EH (cell line): ENCODE measurements at regions not wholly inside any gene's neighbourhood (a gene's known extent, or its start where the extent isn't known, plus 50 kb on each side); places are given as distances from the start of the nearest gene placed in this dataset.

Experiments used
- DNase-seq: peaks from one replicate; pipeline ENCODE4 v3.0.0-alpha.2; 2015; ENCODE audit warnings: low read depth

GRCh38 chr9:13716601-13717321 lies 437.3 kb upstream of the MPDZ start:
- no peak for DNase-seq

GRCh38 chr9:13716090-13716489 lies 436.6 kb upstream of the MPDZ start:
- no peak for DNase-seq

GRCh38 chr9:13715430-13715829 lies 435.9 kb upstream of the MPDZ start:
- no peak for DNase-seq

GRCh38 chr9:13707612-13708576 lies 428.4 kb upstream of the MPDZ start:
- no peak for DNase-seq

- no peak for DNase-seq
Observed at GRCh38 chr9:13705918-13706317, 426.4 kb upstream of the MPDZ start.

GRCh38 chr9:13705373-13705772 lies 425.9 kb upstream of the MPDZ start:
- no peak for DNase-seq

- DNase-seq, result no peak
Observed at GRCh38 chr9:13690595-13690994, 411.1 kb upstream of the MPDZ start.

GRCh38 chr9:13689925-13690324 lies 410.4 kb upstream of the MPDZ start:
- DNase-seq, result no peak

GRCh38 chr9:13688990-13689600 lies 409.6 kb upstream of the MPDZ start:
- DNase-seq, result no peak

GRCh38 chr9:13688223-13688989 lies 408.9 kb upstream of the MPDZ start:
- DNase-seq, result no peak

GRCh38 chr9:13684656-13685055 lies 405.2 kb upstream of the MPDZ start:
- DNase-seq, result no peak

- no peak for DNase-seq
Observed at GRCh38 chr9:13677801-13678200, 398.3 kb upstream of the MPDZ start.

- DNase-seq, result no peak
Observed at GRCh38 chr9:13675638-13676000, 396.1 kb upstream of the MPDZ start.

GRCh38 chr9:13674926-13675637 lies 395.6 kb upstream of the MPDZ start:
- no peak for DNase-seq

GRCh38 chr9:13673348-13673747 lies 393.9 kb upstream of the MPDZ start:
- no peak for DNase-seq

GRCh38 chr9:13665418-13666066 lies 386.1 kb upstream of the MPDZ start:
- DNase-seq, result peak; percentile 38

GRCh38 chr9:13661014-13661413 lies 381.5 kb upstream of the MPDZ start:
- DNase-seq, result no peak

- DNase-seq, result no peak
Observed at GRCh38 chr9:13651969-13652663, 372.6 kb upstream of the MPDZ start.

- DNase-seq, result no peak
Observed at GRCh38 chr9:13651526-13651925, 372.0 kb upstream of the MPDZ start.

- DNase-seq, result no peak
Observed at GRCh38 chr9:13648676-13649075, 369.2 kb upstream of the MPDZ start.
